Uterus (tissue), 3 donors: ENCODE measurements at regions not wholly inside any gene's neighbourhood (a gene's known extent, or its start where the extent isn't known, plus 50 kb on each side); places are given as distances from the start of the nearest gene placed in this dataset.

ENCODE experiments used
- DNase-seq, 2 donors: peaks; one replicate each; pipeline ENCODE4 v3.0.0-alpha.2; 2019 to 2020
- H3K27ac ChIP-seq, 2 donors: fragments of 200-600 bp; sonication (generic); 1 replicate in 1 of 2; 2 replicates in 1 of 2; pipeline ENCODE4 v1.5.1; 2016 to 2018
- H3K27me3 ChIP-seq, 2 donors: fragments of 200-600 bp; sonication (generic); one replicate each; pipeline ENCODE4 v1.5.1; 2018 to 2019; ENCODE audit warnings: control low read depth in 1 of 2
- H3K36me3 ChIP-seq, 2 donors: fragments of 200-600 bp; sonication (generic); one replicate each; pipeline ENCODE4 v1.5.1; 2019; ENCODE audit warnings: control low read depth in 1 of 2
- H3K4me1 ChIP-seq, 2 donors: fragments of 200-600 bp; sonication (generic); one replicate each; pipeline ENCODE4 v1.5.1; 2018 to 2019; ENCODE audit warnings: control low read depth in 1 of 2
- H3K4me3 ChIP-seq, 2 donors: fragments of 200-600 bp; sonication (generic); 1 replicate in 1 of 2; 2 replicates in 1 of 2; pipeline ENCODE4 v1.5.1; 2018 to 2019; ENCODE audit warnings: mild to moderate bottlenecking in 1 of 2
- H3K9me3 ChIP-seq, 2 donors: fragments of 200-600 bp; sonication (generic); one replicate each; pipeline ENCODE4 v1.5.1; 2019; ENCODE audit warnings: control low read depth in 1 of 2
- POLR2A ChIP-seq, 2 donors: fragments of 450-650 bp; IDR thresholded peaks; one replicate each; pipeline ENCODE4 v1.6.1; 2016; ENCODE audit warnings: antibody characterized with exemption in 2 of 2, mild to moderate bottlenecking in 1 of 2, moderate library complexity in 1 of 2
- intact Hi-C: fragments of 100-400 bp; cut with DNase I; formaldehyde crosslinking; loops from one replicate; pipeline ENCODE4 v1.15.1; 2023; ENCODE audit warnings: low total_unique reads
- TF ChIP-seq, protein P1 (sequence below), 4 experiments: fragments of 200-600 bp in 2 of 4; fragments of 450-650 bp in 2 of 4; sonication (generic) in 2 of 4; IDR thresholded peaks; one replicate each; pipeline ENCODE4 v1.5.1; 2016 to 2019; ENCODE audit warnings: antibody characterized with exemption in 4 of 4, mild to moderate bottlenecking in 2 of 4, moderate library complexity in 1 of 4
- donor health status: DM: yes; HTN: yes; CAD: no.

DNA sequence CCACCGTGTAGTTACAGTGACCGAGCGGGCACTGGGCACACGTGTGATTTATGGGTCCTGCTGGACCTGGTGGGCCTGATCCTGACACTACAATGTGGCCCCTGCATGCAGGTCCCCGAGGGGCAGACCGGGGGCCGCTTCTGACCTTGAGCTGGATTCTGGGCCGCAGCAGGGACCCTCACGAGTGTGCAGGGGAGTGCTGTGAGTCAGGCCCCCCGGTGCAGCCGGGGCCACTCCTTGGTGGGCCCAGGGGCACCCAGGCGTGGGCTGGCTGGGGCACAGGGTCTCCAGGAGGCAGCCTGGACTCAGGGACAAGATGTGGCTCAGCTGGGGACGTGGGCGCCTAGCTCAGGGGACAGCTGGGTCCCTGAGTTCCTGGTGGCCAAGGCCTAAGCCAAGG, 77.5 kb upstream of the TTC34 start:
- Histone ChIP-seq H3K27me3 (no peaks in the 10 kb centered on the region), H3K36me3 (no peaks in the 10 kb centered on the region), H3K27ac (no peak overlapping the region), H3K9me3 (no peaks in the 10 kb centered on the region), H3K4me3 (no peak overlapping the region), H3K4me1 (no peaks in the 10 kb centered on the region)
- DNase-seq = no peak
- TF ChIP-seq, protein P1, sequence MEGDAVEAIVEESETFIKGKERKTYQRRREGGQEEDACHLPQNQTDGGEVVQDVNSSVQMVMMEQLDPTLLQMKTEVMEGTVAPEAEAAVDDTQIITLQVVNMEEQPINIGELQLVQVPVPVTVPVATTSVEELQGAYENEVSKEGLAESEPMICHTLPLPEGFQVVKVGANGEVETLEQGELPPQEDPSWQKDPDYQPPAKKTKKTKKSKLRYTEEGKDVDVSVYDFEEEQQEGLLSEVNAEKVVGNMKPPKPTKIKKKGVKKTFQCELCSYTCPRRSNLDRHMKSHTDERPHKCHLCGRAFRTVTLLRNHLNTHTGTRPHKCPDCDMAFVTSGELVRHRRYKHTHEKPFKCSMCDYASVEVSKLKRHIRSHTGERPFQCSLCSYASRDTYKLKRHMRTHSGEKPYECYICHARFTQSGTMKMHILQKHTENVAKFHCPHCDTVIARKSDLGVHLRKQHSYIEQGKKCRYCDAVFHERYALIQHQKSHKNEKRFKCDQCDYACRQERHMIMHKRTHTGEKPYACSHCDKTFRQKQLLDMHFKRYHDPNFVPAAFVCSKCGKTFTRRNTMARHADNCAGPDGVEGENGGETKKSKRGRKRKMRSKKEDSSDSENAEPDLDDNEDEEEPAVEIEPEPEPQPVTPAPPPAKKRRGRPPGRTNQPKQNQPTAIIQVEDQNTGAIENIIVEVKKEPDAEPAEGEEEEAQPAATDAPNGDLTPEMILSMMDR (IDR thresholded peaks at IDR 0.05) = no peak
- no peak for TF ChIP-seq POLR2A (IDR thresholded peaks at IDR 0.05)
- intact Hi-C loops = no loop called here

- no peak for DNase-seq
- Histone ChIP-seq H3K36me3 (no peaks in the 10 kb centered on the region), H3K27me3 (no peaks in the 10 kb centered on the region), H3K27ac (no peak overlapping the region), H3K4me3 (no peak overlapping the region), H3K9me3 (no peaks in the 10 kb centered on the region), H3K4me1 (no peaks in the 10 kb centered on the region)
- intact Hi-C loops = no loop called here
- TF ChIP-seq, protein P1 (IDR thresholded peaks at IDR 0.05) = no peak
- no peak for TF ChIP-seq POLR2A (IDR thresholded peaks at IDR 0.05)
Observed at GRCh38 chr1:2879591-2879990, 78.1 kb upstream of the TTC34 start.

DNA sequence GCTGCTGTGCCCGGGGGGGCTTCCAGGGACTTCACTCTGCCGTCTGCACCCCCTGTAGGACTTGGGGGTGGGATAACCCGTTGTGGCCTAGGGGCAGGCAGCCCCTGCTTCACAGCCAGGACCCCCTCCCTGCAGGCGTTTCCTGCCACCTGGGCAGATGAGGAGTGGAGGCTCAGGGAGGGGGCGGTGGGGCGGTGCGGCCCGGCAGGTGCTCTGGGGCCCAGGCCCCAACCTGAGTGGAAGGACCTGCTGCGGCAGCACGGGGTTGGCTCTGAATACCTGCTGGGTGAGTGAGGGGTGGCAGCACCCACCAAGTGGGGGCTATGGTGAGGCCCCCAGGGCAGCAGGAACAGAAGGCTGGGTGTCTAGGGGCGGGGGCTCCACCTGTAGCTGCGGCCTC, 78.6 kb upstream of the TTC34 start:
- intact Hi-C loops = no loop called here
- Histone ChIP-seq H3K4me3 (no peak overlapping the region), H3K27ac (no peak overlapping the region), H3K27me3 (no peaks in the 10 kb centered on the region), H3K4me1 (no peaks in the 10 kb centered on the region), H3K36me3 (no peaks in the 10 kb centered on the region), H3K9me3 (no peaks in the 10 kb centered on the region)
- no peak for DNase-seq
- TF ChIP-seq POLR2A (IDR thresholded peaks at IDR 0.05) = no peak
- TF ChIP-seq, protein P1 (IDR thresholded peaks at IDR 0.05) = no peak

GRCh38 chr1:2880812-2881295, 79.4 kb upstream of the TTC34 start:
- Histone ChIP-seq H3K4me1 (no peaks in the 10 kb centered on the region), H3K9me3 (no peaks in the 10 kb centered on the region), H3K4me3 (no peak overlapping the region), H3K27me3 (no peaks in the 10 kb centered on the region), H3K27ac (no peak overlapping the region), H3K36me3 (no peaks in the 10 kb centered on the region)
- DNase-seq = no peak
- no peak for TF ChIP-seq POLR2A (IDR thresholded peaks at IDR 0.05)
- TF ChIP-seq, protein P1 (IDR thresholded peaks at IDR 0.05) = no peak
- intact Hi-C loops = no loop called here

DNA sequence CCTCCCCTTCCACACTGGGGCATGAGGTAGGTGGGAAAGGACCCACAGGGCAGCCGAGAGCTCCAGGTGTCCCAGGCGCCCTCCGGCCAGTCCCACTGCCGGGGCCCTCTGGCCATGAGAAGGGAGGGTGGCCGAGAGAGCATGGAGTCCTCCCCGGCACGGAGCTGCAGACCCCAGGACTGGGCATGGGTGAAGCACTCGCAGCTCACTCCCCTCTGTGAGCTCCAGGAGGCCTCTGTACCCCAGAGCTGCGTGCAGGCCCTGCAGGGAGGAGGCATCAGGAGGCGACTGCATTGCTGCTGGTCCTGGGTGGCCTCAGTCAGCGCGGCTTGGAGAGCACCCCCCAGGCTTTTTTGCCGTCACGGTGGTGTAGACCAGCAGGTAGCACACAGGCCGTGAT, 80.1 kb upstream of the TTC34 start:
- Histone ChIP-seq H3K9me3 (no peaks in the 10 kb centered on the region), H3K4me3 (no peak overlapping the region), H3K27ac (no peak overlapping the region), H3K4me1 (no peaks in the 10 kb centered on the region), H3K27me3 (no peaks in the 10 kb centered on the region), H3K36me3 (no peaks in the 10 kb centered on the region)
- intact Hi-C loops = no loop called here
- TF ChIP-seq, protein P1 (IDR thresholded peaks at IDR 0.05) = no peak
- no peak for TF ChIP-seq POLR2A (IDR thresholded peaks at IDR 0.05)
- no peak for DNase-seq
